DMS 273 treated with DMSO at 0.1 percent for 48 hours (cell line): ENCODE measurements at regions not wholly inside any gene's neighbourhood (a gene's known extent, or its start where the extent isn't known, plus 50 kb on each side); places are given as distances from the start of the nearest gene placed in this dataset.
"Not testable (repeated sequence)": the region's sequence is repeated elsewhere in the genome, so short reads cannot be mapped to it uniquely, and the experiment has no call there.

Experiments used
- DNase-seq: peaks from one replicate; lab custom pipeline; 2025; lab: John Stamatoyannopoulos, UW

DNA sequence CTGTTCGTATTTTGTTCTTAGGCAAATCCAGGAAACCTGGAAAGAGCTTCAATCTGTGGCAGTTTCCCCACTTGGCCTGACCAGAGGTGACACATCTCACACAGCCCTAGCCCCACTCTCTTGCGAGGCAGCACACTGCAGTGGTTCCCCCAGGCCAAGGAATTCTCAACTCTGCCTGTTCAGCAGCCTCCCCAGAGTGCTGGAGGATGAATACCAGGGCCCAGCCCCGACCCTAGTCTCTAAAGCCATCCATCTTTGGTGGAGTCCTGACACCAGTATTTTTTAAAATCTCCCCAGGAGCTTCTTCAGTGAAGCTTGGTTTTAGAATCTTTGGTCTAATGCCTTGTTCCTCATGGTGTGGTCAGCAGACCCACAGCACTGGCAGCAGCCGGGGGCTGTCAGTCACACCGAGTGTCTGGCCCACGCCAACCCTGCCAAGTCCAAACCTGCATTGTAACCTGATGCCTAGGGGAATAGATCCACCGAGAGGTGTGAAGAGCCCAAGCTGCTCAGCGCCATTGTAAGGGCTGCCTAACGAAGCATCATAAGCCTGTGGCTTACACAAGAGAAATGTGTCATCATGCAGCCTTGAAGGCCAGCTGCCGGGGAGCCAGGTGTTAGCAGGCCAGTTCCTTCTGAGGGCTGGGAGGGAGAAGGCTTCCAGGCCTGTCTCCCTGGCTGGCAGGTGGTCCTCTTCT is 428.7 kb upstream of the ID2 start:
- no peak for DNase-seq

DNA sequence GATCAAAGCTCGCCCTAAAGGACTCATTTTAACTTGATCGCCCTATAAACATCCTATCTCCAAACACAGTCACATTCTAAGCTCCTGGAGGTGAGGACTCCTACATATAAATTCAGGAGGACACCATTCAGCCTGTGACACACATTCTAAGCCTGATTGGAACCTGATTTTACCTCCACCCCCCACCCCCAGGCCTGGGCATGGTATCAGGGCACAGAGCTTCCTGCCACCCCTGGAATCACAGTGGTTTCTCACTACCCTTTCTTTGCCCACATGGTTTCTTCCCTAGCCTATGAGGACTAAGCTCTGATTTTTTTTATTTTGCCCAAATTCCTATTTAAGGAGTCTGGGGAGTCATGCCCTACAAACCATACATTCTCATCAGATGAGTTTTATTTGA is 428.1 kb upstream of the ID2 start:
- DNase-seq, result no peak

DNA sequence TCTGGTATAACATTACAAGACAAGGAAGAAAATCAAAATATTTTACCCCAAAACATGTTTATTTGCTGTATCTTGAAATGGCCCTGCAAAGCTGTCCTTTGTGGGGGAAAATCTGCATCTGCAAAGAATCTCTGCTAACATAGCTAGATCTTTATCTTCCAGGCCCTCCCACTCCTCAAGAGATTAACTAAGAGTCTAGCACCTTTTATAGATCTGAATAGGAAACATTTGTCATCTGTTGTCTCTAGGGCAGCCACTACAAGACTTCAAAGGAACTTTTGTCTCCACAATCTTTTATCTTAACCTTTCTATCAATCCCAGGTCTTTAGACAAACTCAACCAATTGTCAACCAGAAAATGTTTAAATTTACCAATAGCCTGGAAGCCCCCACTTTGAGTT is 427.6 kb upstream of the ID2 start:
- not testable (repeated sequence) for DNase-seq

DNA sequence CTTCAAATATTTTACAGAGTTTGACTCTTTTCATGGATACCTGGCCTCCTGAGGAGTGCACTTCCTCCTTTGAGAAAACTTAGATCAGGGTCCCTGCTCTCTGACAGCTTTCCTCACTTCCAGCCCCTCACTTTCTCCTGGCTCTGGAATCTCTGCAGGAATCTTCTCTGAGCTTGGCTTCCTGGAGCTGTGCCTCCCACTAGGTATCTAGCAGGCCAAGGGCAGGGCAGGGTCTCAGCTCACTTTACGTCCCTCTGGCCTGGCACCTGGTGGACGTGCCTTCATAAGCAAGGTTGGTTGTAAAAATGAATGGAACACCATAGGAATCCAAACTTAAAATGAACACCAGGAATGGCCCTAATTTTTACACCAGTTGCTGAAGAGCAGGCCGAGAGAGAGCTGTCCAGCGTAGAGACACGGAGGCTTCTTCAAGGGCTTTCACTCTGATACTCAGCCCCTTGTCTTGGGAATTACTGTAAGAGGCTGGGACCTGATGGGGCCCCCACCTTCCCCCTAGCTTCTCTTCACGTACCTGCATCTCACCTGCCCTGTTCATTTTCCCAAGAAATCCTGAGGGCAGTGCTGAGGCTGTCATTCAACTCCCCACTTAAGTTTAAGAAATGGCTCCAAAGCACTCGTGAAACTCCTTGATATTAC is 426.9 kb upstream of the ID2 start:
- DNase-seq, result no peak

DNA sequence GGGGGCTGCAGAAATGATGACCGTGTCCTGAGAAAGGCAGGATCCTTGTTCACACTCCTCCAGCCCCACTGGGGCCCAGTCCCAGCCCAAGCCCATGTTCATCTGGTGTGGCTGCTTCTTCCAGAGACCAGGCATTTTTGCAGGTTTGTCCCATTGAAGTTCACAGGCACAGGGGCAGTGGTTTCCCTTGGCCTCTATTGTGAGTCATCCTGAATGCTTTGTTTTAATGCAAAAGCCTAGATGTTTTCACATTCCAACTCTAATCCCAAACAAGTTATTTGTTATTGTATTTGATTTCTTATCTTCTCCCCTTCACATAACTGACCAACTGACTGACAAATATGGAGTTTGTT is 426.4 kb upstream of the ID2 start:
- no peak for DNase-seq

DNA sequence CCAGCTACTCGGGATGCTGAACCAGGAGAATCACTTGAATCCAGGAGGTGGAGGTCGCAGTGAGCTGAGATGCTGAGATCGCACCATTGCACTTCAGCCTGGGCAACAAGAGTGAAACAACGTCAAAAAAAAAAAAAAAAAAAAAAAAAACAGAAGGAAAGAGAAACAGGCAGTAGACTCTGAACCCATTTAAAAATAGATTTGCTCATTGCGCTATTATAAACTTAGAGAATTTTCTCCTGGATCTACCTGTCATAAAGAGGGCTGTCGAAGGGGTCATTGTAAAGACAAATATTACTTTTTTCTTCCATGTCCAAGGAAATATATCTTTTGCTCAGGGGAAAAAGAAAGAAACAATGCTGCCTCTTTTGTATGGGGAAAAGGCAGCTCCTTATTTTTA is 425.0 kb upstream of the ID2 start:
- no peak for DNase-seq

DNA sequence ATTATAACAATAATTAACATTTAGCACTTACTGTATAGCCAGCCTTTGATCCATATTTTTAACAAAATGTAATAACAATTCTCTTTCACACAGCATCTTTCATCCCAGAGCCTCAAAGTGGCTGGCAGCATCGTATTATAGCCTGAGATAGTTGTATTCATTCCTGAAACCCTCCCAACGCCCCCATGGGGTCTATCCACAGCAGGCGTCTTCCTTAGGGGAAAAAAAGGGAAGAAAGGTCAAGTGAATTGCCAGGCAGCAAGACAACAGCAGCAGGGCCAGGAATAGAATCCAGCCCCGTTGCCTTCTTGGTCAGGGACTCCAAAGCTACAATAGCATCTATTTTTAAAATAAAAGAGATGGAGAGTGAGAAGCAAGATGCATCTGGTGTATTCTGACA is 424.4 kb upstream of the ID2 start:
- DNase-seq, result no peak

DNA sequence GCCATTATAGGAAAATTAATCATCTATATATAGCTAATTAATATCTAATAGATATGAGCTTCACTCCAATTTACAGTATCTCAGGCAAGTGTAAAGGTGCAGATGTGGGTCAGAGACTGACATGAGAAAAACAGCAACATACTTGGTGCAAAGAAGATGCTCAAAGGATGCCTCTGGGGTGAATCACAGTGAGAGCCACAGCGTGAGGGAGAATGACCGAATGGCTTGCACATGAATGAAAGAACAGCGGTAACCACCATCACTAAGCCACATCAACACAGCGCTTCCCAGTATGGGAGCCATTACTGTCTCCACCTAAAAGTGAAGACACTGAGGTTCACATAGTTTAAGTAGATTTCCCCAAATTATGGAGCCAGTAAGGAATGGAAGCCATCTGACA is 423.4 kb upstream of the ID2 start:
- no peak for DNase-seq

DNA sequence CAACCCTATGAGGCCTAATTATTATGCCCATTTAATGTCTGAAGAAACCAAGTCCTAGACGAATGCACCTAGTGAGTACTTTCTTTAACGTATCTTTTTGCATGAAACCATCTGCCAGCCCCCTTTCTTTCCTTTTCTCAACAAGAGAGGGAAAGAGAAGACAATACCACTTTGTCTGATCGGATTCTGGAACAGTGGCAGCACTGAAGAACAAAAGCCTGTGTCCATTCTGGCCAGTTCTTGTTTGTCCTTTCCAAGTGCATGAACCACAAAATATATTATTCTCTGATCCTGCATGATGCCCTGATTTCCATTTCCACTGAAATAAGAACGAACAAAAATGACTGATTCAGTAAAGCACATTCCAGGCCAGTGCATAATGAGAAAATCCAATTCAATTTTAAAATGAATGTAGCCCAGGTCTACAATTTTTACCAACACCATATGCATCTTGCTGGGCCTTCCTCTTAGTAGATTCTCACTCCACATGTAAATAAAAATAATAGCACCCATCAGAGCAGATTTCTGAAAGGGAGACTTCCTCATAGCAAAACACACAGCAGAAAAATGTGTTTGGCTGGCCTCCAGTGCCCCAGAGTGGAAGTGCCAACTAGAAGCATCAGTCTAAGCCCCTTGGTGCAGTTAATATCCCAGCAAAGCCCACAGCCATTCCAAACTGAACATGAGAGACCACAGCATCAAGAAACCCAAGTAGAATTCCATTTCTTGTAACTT is 422.6 kb upstream of the ID2 start:
- no peak for DNase-seq

DNA sequence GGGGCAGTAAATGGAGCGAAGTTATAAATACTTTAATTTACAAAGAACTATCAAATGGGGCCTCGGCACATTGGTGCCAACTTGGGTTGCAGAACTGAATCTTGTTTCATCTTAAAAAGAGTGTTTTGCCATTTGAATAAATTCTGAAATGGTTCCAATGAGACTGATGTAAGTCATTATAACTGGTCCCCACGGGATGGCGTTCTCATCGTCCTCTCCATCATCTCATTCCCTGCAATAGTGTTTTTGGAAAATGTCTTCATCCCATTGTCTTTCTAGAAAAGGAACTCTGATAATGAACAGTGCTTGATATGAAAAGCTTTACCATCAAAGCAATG is 422.0 kb upstream of the ID2 start:
- no peak for DNase-seq

DNA sequence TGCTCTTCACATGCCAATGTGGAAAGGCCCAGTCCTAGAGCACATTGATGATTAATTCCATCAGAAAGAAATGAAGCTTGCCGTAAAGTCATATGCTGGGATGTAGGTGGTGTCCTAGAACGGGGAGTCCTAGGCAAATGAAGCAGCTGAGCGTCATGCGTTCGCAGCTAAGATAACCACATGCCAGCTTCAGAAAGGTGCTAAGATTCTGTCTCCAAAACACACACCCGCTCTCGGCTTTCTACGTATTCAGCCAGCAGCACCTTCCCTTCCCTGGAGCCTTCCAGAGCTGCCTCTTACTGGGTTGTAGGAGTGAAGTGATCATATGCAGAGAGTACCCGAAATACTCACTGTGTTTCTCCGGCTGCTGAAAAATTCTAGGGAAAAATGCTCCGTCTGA is 421.6 kb upstream of the ID2 start:
- DNase-seq, result no peak

DNA sequence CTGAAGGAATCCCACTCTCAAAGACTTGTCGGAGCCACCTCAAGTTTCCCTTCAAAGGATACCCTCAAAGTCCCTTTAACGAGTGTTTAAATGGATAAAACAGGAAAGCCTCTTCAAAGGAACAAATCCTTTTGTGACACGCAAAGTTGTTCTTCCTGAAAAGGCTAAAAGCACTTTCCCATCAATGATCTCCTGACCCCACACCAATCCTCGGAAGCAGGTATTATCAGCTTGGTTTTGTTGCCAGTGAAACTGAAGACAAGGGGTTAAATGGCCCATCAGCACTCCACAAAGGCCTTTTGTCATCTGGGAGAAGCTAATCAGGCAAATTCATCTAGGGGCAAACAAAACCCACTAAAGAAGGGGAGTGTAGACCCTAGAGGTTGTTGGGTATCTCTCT is 418.0 kb upstream of the ID2 start:
- no peak for DNase-seq

DNA sequence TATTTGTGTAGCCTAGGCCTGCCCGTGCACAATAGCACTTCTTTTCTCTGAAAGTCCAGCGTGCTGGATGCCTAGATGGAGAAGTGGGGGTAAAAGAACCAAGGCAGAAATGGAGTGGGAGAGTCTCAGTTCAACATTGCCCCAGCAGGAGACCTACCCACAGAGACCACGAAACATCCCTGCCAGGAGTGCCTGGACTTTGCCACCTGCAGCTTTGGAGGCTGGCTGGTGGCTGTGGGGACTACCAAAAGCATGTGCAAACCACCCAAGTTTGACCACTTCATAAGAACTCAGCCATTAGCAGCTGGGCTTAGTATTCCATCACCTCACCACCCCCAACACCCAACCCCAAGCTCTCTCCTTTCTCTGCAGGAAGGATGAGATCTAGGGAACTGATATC is 416.9 kb upstream of the ID2 start:
- no peak for DNase-seq

DNA sequence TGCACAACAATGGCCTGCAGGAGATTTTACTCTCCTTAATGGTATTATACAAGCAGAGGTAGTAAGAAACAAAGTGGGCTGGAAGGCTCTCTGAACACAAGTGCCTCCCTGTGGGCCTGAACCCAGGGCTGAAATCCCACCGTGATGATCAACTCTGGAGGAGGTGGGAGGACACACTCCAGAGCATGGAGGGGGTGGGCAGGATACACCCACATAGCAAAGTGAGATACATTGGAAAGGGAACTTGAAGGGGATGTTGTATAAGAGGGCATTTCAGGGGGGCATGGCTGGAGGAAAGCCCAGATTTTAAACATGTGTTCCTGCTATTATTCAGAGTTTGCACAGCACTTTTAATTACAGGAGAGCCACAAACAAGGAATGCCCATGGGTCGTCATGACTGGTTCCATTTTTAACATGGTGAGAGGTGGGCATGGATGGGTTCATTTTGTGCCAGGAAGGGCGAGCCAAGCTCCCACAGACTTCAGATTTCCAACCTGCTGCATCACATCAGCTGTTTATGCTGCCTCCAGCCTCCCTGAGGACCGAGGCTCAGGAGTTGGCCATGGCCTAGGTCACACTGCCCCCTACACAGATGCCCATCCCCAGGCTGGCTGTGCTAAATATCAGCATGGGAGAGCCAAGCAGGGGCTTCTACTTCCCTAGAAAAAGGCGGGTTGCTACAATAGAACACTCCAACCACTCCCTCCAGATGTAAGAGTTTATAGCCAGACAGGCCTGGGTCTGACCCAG is 416.2 kb upstream of the ID2 start:
- DNase-seq, result no peak

DNA sequence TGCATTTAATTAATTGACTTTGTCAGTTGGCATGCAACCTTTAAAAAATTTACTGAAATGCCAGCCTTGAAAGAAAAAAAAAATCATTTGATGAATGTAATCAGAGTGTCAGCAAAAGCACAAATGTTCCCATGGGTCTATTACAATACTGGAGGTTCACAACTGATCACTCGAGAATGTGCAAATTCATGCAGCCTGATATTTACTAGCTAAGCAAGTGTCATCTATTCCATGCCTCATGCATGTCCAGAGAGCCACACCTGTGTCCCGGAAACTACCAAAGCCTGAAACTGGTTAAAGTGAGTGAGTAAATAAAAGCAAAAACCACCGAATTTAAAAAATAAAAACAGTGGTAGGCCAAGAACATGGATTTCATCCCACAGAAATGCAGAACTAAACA is 415.3 kb upstream of the ID2 start:
- no peak for DNase-seq

DNA sequence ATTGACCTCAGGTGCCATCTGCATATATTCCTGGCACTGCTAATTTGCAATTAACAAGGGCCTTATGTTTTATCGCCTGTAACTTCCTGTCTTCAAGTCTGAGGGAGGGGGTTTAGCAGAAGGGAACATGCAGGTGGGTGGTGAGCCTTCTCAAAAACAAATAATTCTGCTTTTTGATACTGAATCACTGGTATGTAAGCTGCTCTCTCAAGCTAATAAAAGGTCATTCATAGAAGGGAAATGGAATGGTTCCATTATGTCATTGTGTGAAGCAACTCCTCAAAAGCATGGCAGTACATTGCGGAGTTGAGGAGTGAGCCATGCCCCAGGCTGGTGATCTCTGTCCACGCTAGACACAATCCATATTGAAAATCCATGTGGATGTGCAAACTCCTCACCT is 414.8 kb upstream of the ID2 start:
- DNase-seq, result no peak

DNA sequence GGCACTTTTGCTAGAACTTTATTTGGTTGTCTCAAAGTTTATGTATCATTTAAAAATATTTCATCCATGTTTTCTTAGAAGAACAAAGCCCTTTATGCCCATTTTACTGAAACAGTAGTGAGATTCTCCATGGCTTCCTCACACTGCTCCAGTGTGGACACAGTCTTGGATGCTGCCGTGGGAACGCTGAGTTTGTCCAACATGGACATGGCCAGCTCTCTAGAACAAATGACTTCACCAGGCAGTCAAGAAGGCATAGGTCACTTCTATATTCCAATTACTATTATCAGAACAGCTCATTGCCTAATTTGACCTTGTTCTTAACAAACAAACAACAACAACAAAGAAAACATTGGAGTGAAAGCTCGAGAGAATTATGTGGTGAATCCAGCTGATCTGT is 414.1 kb upstream of the ID2 start:
- DNase-seq, result no peak

DNA sequence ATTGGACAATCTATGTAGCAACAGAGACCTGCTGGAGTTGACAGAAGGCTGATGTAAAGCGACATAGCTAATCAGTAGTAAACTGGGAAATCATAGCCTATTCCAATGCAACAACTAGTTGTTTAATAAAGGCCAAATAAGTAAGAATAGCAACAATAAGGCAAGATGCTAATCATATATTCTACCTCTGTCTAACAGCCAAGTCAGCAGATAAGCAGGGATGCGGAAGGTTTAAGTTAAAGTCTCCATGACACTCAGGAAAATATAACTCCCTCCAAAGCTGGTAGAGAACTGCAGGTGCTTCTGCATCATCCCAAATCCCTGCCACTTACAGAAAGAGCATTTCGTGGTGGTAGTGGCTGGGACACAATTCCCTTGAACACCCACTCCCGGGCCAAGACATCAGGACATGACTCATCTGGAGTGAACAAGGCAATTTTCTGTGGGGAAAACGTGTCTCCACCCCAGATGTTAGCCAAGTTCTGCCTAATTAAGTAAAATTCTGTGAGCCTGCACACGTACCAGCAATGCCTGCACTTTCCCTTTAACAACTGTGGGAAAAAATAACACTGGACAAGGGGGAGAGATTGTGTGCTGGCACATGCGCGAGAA is 413.6 kb upstream of the ID2 start:
- DNase-seq, result no peak

DNA sequence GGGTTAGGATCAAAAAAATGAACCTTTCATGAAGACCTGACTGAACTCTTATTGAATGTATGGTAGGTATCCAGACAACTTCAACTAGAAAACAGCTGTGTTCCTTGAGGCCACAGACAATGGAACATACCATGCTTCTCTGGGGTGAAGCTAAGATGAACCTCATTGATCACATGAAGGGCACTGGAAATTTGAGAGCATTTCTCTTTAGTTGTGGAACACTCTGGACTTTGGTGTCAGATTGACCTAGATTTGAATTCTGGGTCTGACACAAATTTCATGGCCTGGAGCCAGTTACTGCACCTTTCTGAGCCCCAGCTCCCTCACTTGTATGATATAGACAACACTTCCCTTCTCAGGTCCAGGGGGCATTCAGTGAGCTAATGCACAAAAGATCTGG is 411.2 kb upstream of the ID2 start:
- DNase-seq, result no peak

DNA sequence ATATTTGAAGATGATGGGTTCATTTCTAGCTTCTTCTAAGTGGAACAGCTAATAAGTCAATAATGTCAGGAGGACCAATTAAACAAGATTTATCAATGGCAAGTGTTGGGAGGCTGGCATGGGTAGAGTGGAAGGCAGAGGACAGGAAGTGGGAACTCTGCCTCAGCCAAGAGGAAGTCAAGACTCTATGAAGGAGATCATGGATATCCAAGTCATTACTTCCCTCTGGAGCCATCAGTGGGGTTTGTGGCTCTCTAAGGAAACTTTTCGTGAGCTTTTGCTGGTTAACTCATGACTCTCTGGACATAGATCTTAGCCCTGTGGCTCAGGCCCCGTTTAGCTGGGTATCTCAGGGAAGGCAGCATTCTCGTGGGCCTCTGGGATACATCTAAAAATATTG is 410.4 kb upstream of the ID2 start:
- no peak for DNase-seq

DNA sequence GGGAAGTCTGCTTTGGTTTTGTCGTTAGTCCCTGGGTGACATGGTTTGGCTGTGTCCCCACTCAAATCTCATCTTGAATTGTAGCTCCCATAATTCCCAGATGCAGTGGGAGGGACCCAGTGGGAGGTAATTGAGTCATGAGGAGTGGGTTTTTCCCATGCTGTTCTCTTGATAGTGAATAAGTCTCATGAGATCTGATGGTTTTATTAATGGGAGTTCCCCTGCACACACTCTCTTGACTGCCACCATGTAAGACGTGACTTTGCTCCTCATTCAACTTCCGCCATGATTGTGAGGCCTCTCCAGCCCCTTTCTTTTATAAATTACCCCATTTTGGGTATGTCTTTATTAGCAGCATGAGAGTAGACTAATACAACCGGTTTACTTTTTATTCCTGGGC is 405.8 kb upstream of the ID2 start:
- DNase-seq, result no peak

DNA sequence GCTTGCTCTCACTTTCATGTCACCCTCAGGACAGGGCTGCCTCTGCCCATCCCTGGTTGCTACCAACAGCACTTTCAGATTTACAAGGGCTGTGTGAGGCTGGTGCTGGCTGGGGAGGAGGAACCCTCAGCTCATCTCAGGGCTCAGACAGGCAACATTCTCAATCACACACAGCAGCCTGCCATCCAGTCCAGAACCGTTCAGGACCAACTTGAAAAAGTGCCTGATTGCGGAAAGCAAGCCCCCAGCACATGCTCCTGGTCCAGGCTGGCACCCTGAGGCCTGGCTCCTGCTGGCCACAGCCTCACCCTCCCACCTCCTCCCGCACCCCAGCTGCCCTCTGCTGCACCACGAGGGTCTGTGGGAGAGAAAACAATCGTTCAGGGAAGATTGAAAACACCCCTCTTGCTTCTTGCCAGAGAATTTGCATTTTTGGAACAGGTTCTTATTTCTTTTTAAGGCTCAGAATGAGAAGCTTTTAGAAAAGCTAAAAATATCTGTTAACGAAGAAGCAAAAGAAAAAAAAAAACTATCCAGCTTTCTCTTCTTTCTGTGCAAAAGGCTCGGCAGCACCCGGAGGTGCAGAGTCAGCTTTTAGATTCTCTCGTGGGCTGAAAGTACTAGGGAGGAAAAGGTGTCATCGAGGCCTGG is 403.8 kb upstream of the ID2 start:
- no peak for DNase-seq
